ENCODE measurements at regions not wholly inside any gene's neighbourhood (a gene's known extent, or its start where the extent isn't known, plus 50 kb on each side); places are given as distances from the start of the nearest gene placed in this dataset.

DNA sequence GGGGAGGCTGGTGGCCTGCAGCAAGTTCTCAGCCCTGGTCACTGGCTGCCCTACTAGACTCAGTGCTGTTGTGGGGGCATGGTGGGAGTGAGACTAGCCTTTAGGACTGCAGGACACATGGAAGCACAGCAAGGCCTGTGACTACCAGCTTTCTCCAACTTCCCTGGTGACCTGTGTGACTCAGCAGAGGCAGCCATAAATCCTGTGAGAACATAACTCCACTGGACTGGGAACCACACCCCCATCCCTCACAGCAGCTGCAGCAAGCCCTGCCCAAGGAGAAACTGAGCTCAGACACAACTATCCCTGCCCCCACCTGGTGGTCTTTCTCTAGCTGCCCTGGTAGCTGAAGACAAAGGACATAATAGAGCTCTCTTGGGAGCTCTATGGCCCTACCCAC is 111.3 kb downstream of the DCLK3 start:
- TF ChIP-seq CTCF (IDR thresholded peaks at IDR 0.05; ENCODE audit: low read depth, low read length), result no peak
- TF ChIP-seq EZH2phosphoT487 (IDR thresholded peaks at IDR 0.05; ENCODE audit: low read depth), result no peak
